K562 (cell line): ENCODE measurements at regions not wholly inside any gene's neighbourhood (a gene's known extent, or its start where the extent isn't known, plus 50 kb on each side); places are given as distances from the start of the nearest gene placed in this dataset.

ENCODE experiments used
- ATAC-seq: fragments of 200-7000 bp; cut with Tn5 transposase; 3 replicates; pipeline ENCODE4 v1.9.1; 2020; ENCODE audit warnings: moderate library complexity
- BruUV-seq: library from RNA; stranded (reverse); fragments of 400-500 nt; replicated peaks from 2 replicates; lab custom pipeline; 2021; lab: Mats Ljungman, UMichigan
- CTCF ChIA-PET: fragments of 300-600 bp; formaldehyde crosslinking; extraction: SDS; loops from one replicate; lab custom pipeline; 2021; ENCODE audit warnings: low intra/inter-chr PET ratio; lab: Yijun Ruan, JAX
- POLR2A ChIA-PET: fragments of 300-600, 350-650 bp; sonication (Branson Sonifier 250); formaldehyde crosslinking; extraction: SDS; loops from one replicate; lab custom pipeline; 2021; ENCODE audit warnings: antibody characterized with exemption, inconsistent platforms; lab: Yijun Ruan, JAX
- DNase-seq, 4 experiments: peaks; one replicate each; pipeline versions ENCODE4 v3.0.0 to v3.0.0-alpha.2; 2011 to 2018; ENCODE audit warnings: low spot score in 3 of 4, mixed read lengths in 3 of 4; ENCODE audit errors: extremely low read depth in 1 of 4
- FAIRE-seq: peaks from 2 replicates; lab custom pipeline; 2011; peaks lifted over from hg19 to GRCh38; lab: Jason Lieb, UNC
- H2AFZ ChIP-seq: 2 replicates; pipeline ENCODE4 v1.6.0; 2011; ENCODE audit warnings: low read depth, low read length, control low read depth, inconsistent platforms
- H3K27ac ChIP-seq: fragments of 200-600 bp; 3 replicates; pipeline ENCODE4 v1.8.0; 2011; ENCODE audit warnings: low read depth, mild to moderate bottlenecking, control low read depth, inconsistent platforms, low read length, moderate library complexity, mixed read lengths; ENCODE audit errors: extremely low read depth
- H3K27me3 ChIP-seq, 2 experiments: fragments of 300-600 bp in 1 of 2; 2 replicates in 1 of 2; 3 replicates in 1 of 2; pipeline versions ENCODE4 v1.6.0 to v1.8.0; 2011; ENCODE audit warnings: inconsistent platforms in 2 of 2, low read length in 2 of 2, mild to moderate bottlenecking in 1 of 2, mixed read lengths in 1 of 2, moderate library complexity in 1 of 2; ENCODE audit not compliant: control insufficient read depth in 2 of 2, insufficient read depth in 2 of 2
- H3K36me3 ChIP-seq: fragments of 300-600 bp; 3 replicates; pipeline ENCODE4 v1.8.0; 2011; ENCODE audit warnings: mild to moderate bottlenecking, low read length, inconsistent platforms; ENCODE audit not compliant: control insufficient read depth, insufficient read depth
- H3K4me1 ChIP-seq, 2 experiments: fragments of 200-600 bp in 1 of 2; replicated peaks in 1 of 2; 2 replicates in 1 of 2; 3 replicates in 1 of 2; pipeline versions ENCODE4 v1.5.1 to v1.8.0; 2011; ENCODE audit warnings: inconsistent platforms in 2 of 2, low read length in 2 of 2, mild to moderate bottlenecking in 1 of 2, mixed read lengths in 1 of 2, moderate library complexity in 1 of 2; ENCODE audit not compliant: control insufficient read depth in 2 of 2, insufficient read depth in 2 of 2
- H3K4me2 ChIP-seq: 2 replicates; pipeline ENCODE4 v1.6.1; 2011; ENCODE audit warnings: low read length, control low read depth, inconsistent platforms, mixed read lengths; ENCODE audit not compliant: insufficient read depth
- H3K4me3 ChIP-seq: fragments of 200-600 bp; sonication (generic), shearing (Covaris generic); 2 replicates; pipeline ENCODE4 v1.5.1; 2016; ENCODE audit warnings: control low read depth, inconsistent platforms
- H3K79me2 ChIP-seq: fragments of 200-600 bp; 3 replicates; pipeline ENCODE4 v1.8.0; 2011; ENCODE audit warnings: low read length, inconsistent platforms; ENCODE audit not compliant: control insufficient read depth, insufficient read depth
- H3K9ac ChIP-seq, 2 experiments: 2 replicates each; pipeline versions ENCODE4 v1.6.0 to v1.6.1; 2011; ENCODE audit warnings: low read depth in 2 of 2, low read length in 2 of 2, control low read depth in 1 of 2, inconsistent platforms in 1 of 2, mild to moderate bottlenecking in 1 of 2, mixed read lengths in 1 of 2; ENCODE audit not compliant: insufficient read depth in 1 of 2
- H3K9me1 ChIP-seq: one replicate; pipeline ENCODE4 v1.6.0; 2011; ENCODE audit warnings: inconsistent platforms, mild to moderate bottlenecking, low read length, moderate library complexity; ENCODE audit not compliant: control insufficient read depth, insufficient read depth
- H3K9me3 ChIP-seq: replicated peaks from 2 replicates; pipeline ENCODE4 v1.5.1; 2011; ENCODE audit warnings: low read depth, low read length, inconsistent platforms; ENCODE audit not compliant: control insufficient read depth, insufficient read depth
- H4K20me1 ChIP-seq: replicated peaks from 2 replicates; pipeline ENCODE4 v1.6.1; 2011; ENCODE audit warnings: low read length, inconsistent platforms, mixed read lengths; ENCODE audit not compliant: control insufficient read depth, insufficient read depth
- ARID1B ChIP-seq: fragments of 450-650 bp; IDR thresholded peaks from 2 replicates; pipeline ENCODE4 v1.6.1; 2016; ENCODE audit warnings: antibody characterized with exemption, mild to moderate bottlenecking, inconsistent platforms
- BRF1 ChIP-seq: IDR thresholded peaks from 3 replicates; pipeline ENCODE4 v1.6.1; 2011; ENCODE audit warnings: borderline replicate concordance, mild to moderate bottlenecking; ENCODE audit not compliant: insufficient read length; ENCODE audit errors: extremely low read depth
- CCNT2 ChIP-seq: IDR thresholded peaks from 2 replicates; pipeline ENCODE4 v1.6.1; 2011; ENCODE audit warnings: borderline replicate concordance, low read depth, mild to moderate bottlenecking, moderate library complexity, mixed read lengths, low read length; ENCODE audit not compliant: insufficient read length; ENCODE audit errors: extremely low read depth
- GATA2 ChIP-seq: sonication (generic); formaldehyde crosslinking; IDR thresholded peaks from 2 replicates; pipeline ENCODE4 v1.4.0; 2020; ENCODE audit warnings: mild to moderate bottlenecking, missing genetic modification reagents
- GATAD2A ChIP-seq: fragments of 450-650 bp; IDR thresholded peaks from 2 replicates; pipeline ENCODE4 v1.6.1; 2017
- HDGF ChIP-seq: fragments of 450-650 bp; IDR thresholded peaks from 2 replicates; pipeline ENCODE4 v1.6.1; 2016
- MECOM ChIP-seq: fragments of 250-450 bp; sonication (Bioruptor Pico); IDR thresholded peaks from 2 replicates; pipeline ENCODE4 v1.8.0; 2022; ENCODE audit warnings: inconsistent platforms
- NELFE ChIP-seq: IDR thresholded peaks from 2 replicates; pipeline ENCODE4 v1.6.1; 2011; ENCODE audit warnings: mild to moderate bottlenecking; ENCODE audit not compliant: insufficient read depth, insufficient read length
- TBP ChIP-seq: optimal IDR thresholded peaks from 2 replicates; pipeline ENCODE3; 2011; ENCODE audit warnings: low read depth, low read length, improper control_type of control experiment
- ZFP1 ChIP-seq: fragments of 450-650 bp; formaldehyde crosslinking; IDR thresholded peaks from 2 replicates; pipeline ENCODE4 v1.4.0; 2020; ENCODE audit warnings: mild to moderate bottlenecking, mixed read lengths
- ZNF224 ChIP-seq: sonication (generic); formaldehyde crosslinking; IDR thresholded peaks from 2 replicates; pipeline ENCODE4 v1.8.0; 2022; ENCODE audit warnings: mild to moderate bottlenecking, missing genetic modification reagents
- ZNF232 ChIP-seq: sonication (generic); formaldehyde crosslinking; IDR thresholded peaks from 2 replicates; pipeline ENCODE4 v1.8.0; 2022; ENCODE audit warnings: mild to moderate bottlenecking, missing genetic modification reagents
- WGBS: fragments of 100-300 bp; shearing (Covaris generic); methylation state at CpG from one replicate; pipeline ENCODE4 v1.1.6; 2016; ENCODE audit warnings: low coverage, mixed read lengths; ENCODE audit not compliant: insufficient coverage; ENCODE audit errors: missing lambda C conversion rate; 5-methylcytosine and 5-hydroxymethylcytosine counted together
- in situ Hi-C: fragments of 300-500 bp; cut with MboI; formaldehyde crosslinking; loops from 4 replicates; pipeline ENCODE4 v1.15.0; 2018; ENCODE audit warnings: inconsistent platforms, mixed read lengths
- intact Hi-C: fragments of 100-400 bp; cut with micrococcal nuclease; formaldehyde crosslinking; loops from 2 replicates; pipeline ENCODE4 v1.14.2; 2022
- TF ChIP-seq, protein P1 (sequence below): sonication (generic); formaldehyde crosslinking; IDR thresholded peaks from 2 replicates; pipeline ENCODE4 v1.8.1; 2023; ENCODE audit warnings: mild to moderate bottlenecking, missing genetic modification reagents
- TF ChIP-seq, protein P2 (sequence below): fragments of 250-450 bp; sonication (Bioruptor Pico); IDR thresholded peaks from 2 replicates; pipeline ENCODE4 v1.4.0; 2020; ENCODE audit warnings: mild to moderate bottlenecking, moderate library complexity
- TF ChIP-seq, protein P3 (sequence below): fragments of 200-400 bp; formaldehyde crosslinking; IDR thresholded peaks from 2 replicates; pipeline ENCODE4 v1.6.1; 2017; ENCODE audit warnings: mild to moderate bottlenecking, low read depth, low read length, moderate library complexity
- TF ChIP-seq, protein P4 (sequence below): fragments of 450-650 bp; IDR thresholded peaks from 2 replicates; pipeline ENCODE4 v1.6.1; 2016; ENCODE audit warnings: mild to moderate bottlenecking

DNA sequence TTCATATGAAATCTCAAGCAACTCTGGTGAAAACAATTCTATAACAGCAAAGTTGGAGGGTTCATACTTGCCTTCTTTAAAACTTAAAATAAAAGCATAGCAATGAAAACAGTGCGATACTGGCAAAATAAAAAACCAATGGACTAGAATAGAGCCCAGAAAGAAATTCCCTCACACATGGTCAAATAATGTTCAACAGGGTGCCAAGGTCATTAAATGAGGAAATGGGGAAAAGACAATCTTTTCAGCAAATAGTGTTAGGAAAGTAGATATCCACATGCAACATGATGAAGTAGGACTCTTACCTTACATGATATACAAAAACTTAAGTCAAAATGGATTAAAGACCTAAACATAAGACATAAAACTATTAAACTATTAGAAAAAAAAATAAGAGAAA is 970.2 kb upstream of the AGA start:
- Histone ChIP-seq H3K4me1 (no peaks in the 10 kb centered on the region), H2AFZ (no peak overlapping the region), H3K79me2 (no peaks in the 10 kb centered on the region), H3K9ac (no peak overlapping the region), H4K20me1 (no peaks in the 10 kb centered on the region), H3K4me3 (no peak overlapping the region), H3K36me3 (no peaks in the 10 kb centered on the region), H3K9me3 (no peaks in the 10 kb centered on the region; the same call in 1 of the 2 replicates), H3K9me1 (no peaks in the 10 kb centered on the region), H3K4me2 (no peak overlapping the region), H3K27ac (no peak overlapping the region), H3K27me3 (no peaks in the 10 kb centered on the region)
- ATAC-seq, result no peak
- no TSS peak for BruUV-seq
- POLR2A ChIA-PET, result no interaction called here
- intact Hi-C loops, result no loop called here
- no peak for DNase-seq
- in situ Hi-C loops, result no loop called here
- CTCF ChIA-PET, result no interaction called here
- FAIRE-seq, result no peak
- WGBS, result 0% methylated on average over 1 of the region's 1 CpG
- TF ChIP-seq, protein P1, sequence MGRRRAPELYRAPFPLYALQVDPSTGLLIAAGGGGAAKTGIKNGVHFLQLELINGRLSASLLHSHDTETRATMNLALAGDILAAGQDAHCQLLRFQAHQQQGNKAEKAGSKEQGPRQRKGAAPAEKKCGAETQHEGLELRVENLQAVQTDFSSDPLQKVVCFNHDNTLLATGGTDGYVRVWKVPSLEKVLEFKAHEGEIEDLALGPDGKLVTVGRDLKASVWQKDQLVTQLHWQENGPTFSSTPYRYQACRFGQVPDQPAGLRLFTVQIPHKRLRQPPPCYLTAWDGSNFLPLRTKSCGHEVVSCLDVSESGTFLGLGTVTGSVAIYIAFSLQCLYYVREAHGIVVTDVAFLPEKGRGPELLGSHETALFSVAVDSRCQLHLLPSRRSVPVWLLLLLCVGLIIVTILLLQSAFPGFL (CRISPR knock-in tag), result no peak
- no peak for TF ChIP-seq GATA2
- TF ChIP-seq, protein P2, sequence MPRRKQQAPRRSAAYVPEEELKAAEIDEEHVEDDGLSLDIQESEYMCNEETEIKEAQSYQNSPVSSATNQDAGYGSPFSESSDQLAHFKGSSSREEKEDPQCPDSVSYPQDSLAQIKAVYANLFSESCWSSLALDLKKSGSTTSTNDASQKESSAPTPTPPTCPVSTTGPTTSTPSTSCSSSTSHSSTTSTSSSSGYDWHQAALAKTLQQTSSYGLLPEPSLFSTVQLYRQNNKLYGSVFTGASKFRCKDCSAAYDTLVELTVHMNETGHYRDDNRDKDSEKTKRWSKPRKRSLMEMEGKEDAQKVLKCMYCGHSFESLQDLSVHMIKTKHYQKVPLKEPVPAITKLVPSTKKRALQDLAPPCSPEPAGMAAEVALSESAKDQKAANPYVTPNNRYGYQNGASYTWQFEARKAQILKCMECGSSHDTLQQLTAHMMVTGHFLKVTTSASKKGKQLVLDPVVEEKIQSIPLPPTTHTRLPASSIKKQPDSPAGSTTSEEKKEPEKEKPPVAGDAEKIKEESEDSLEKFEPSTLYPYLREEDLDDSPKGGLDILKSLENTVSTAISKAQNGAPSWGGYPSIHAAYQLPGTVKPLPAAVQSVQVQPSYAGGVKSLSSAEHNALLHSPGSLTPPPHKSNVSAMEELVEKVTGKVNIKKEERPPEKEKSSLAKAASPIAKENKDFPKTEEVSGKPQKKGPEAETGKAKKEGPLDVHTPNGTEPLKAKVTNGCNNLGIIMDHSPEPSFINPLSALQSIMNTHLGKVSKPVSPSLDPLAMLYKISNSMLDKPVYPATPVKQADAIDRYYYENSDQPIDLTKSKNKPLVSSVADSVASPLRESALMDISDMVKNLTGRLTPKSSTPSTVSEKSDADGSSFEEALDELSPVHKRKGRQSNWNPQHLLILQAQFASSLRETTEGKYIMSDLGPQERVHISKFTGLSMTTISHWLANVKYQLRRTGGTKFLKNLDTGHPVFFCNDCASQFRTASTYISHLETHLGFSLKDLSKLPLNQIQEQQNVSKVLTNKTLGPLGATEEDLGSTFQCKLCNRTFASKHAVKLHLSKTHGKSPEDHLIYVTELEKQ (CRISPR knock-in tag), result no peak
- no peak for TF ChIP-seq BRF1
- no peak for TF ChIP-seq ZNF224 (CRISPR knock-in tag)
- TF ChIP-seq MECOM (CRISPR knock-in tag), result no peak
- no peak for TF ChIP-seq ZNF232 (CRISPR knock-in tag)
- no peak for TF ChIP-seq ARID1B
- TF ChIP-seq HDGF, result no peak
- no peak for TF ChIP-seq CCNT2
- TF ChIP-seq ZFP1, result no peak
- no peak for TF ChIP-seq NELFE
- TF ChIP-seq, protein P3, sequence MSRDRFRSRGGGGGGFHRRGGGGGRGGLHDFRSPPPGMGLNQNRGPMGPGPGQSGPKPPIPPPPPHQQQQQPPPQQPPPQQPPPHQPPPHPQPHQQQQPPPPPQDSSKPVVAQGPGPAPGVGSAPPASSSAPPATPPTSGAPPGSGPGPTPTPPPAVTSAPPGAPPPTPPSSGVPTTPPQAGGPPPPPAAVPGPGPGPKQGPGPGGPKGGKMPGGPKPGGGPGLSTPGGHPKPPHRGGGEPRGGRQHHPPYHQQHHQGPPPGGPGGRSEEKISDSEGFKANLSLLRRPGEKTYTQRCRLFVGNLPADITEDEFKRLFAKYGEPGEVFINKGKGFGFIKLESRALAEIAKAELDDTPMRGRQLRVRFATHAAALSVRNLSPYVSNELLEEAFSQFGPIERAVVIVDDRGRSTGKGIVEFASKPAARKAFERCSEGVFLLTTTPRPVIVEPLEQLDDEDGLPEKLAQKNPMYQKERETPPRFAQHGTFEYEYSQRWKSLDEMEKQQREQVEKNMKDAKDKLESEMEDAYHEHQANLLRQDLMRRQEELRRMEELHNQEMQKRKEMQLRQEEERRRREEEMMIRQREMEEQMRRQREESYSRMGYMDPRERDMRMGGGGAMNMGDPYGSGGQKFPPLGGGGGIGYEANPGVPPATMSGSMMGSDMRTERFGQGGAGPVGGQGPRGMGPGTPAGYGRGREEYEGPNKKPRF, result no peak
- TF ChIP-seq, protein P4, sequence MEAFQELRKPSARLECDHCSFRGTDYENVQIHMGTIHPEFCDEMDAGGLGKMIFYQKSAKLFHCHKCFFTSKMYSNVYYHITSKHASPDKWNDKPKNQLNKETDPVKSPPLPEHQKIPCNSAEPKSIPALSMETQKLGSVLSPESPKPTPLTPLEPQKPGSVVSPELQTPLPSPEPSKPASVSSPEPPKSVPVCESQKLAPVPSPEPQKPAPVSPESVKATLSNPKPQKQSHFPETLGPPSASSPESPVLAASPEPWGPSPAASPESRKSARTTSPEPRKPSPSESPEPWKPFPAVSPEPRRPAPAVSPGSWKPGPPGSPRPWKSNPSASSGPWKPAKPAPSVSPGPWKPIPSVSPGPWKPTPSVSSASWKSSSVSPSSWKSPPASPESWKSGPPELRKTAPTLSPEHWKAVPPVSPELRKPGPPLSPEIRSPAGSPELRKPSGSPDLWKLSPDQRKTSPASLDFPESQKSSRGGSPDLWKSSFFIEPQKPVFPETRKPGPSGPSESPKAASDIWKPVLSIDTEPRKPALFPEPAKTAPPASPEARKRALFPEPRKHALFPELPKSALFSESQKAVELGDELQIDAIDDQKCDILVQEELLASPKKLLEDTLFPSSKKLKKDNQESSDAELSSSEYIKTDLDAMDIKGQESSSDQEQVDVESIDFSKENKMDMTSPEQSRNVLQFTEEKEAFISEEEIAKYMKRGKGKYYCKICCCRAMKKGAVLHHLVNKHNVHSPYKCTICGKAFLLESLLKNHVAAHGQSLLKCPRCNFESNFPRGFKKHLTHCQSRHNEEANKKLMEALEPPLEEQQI, result no peak
- no peak for TF ChIP-seq TBP
- no peak for TF ChIP-seq GATAD2A
